ENCODE measurements at regions not wholly inside any gene's neighbourhood (a gene's known extent, or its start where the extent isn't known, plus 50 kb on each side); places are given as distances from the start of the nearest gene placed in this dataset.

DNA sequence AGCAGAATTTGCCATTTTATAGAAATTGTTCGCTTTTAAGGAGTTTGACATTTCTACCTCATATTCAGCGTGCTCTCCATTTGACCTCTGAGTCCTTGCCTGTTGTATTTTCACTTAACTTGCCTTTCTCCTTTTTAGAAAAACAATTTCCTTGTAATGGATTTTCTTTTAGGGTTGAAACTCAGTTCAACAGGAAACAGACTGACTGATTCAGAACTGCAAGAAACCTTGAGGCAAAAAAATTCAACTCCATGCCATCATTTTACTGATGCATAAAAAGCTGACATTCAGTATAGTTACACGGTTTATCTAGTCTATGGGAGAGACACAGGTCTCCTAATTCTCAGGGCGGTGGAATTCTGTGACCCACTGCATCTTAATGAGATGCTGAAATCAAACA is 59.8 kb downstream of the MRPS30 start:
- no peak for DNase-seq

DNA sequence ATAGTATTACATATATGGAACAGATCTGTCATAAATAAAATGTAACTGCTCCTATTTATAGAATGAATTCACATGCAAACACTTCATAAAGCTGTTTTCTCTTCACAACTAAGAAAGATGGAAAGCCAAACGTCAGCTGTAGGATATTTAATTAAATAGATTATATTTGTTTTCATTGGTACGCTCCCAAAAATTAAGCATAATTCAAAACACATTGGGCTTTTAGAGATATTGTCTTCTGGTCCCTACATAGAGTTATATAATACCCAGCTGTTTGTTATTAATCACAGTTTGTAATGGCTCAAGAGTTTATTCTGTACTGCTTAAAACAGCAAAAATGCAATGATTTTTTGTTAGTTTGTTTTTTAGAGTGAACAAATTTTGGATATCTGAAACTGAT is 61.2 kb downstream of the MRPS30 start:
- no peak for DNase-seq

DNA sequence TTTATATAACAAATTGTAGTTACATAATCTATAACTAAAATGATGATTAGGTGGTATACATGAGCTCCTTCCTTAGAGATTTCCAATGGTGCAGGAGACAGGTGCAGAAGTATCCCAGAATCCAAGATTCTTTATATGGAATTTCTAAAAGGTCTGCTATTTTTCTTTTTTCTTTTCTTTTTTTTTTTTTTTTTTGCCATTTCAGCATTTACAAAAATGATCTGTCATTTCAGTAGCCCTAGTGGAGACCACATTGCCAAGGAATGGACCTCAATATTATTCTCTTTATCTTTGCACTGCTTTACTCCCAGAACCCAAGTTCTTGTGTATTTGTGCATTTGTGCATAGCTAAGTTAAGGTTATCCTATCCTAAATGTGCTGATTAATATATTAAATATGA is 61.7 kb downstream of the MRPS30 start:
- DNase-seq = no peak

DNA sequence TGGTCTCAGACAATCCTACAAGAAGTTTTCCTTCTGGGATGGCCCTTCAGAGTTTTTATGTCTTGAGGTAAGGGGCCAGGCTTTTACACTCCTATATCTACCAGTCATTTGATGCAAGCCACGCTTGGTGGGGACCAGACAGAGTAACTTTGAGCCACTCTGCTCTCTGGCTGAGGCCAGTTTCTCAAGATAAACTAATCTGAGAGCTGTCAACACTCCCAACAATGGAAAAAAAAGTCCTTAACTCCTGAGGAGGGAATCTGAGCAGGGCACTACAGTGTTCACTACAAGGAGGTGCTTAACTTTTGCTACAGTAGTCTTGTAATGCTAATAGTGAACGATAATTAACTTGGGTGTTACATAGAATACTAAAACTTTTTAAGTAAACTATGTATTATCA is 62.7 kb downstream of the MRPS30 start:
- no peak for DNase-seq

DNA sequence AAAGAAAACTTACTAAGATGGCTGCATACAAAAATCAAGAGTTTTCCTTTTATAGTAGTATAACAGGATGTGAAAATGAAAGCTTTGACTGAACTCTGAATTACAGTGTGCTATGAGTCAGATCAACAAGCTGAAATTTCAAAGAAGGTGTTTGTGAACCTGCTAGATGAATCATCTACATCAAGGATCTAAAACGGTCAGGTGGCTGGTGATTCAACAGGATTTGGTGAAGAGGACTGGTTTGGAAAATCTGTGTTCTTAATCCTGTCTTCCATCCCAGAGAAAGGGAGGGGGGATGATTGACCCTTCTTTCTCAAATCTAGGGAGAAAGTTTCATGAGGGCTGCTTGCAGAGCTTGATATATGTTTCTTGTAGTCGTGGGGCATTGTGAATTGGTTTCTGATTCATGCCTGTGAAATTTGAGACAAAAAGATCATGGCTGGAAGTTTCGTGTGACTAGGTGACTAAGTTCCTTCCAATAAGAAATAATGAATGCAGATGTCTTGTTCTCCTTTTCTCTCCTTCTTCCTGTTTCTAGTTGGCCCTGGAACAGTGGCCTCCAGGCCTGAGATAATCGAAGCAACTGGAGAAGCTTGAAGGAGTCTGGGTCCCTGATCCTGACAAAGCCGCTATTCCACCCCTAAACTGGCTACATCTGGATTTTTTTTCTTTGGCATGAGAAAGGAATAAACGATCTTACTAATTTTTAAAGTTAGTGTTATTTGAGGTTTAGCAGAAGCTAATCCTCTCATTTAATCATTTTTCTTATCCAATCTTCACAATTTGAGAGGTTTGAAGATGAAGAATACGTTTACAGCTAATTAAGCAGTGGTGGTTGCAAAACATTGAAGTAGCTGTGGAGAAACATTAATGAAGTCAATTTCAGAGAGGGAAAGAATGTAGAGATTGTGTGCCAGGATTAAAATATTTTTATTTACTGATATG is 67.2 kb downstream of the MRPS30 start:
- DNase-seq = peak; percentile 31

DNA sequence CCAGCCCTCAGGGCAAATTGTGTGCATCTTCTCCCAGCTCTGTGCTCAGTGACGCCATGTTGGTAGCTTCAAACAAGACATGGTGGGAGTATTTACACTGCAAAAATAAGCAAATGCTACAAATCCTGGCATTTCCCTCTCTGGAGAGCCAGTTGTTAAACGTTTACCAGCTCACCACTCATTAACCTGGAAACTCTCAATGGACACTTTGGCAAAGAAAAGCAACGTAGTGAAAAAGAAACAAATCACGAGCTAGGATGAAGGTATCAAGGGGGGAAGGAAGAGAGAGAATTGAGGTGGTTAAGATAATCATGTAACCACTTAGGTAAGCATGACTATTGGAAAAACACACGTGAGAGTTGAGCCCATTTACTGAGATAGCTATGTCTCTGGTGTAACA is 72.5 kb downstream of the MRPS30 start:
- no peak for DNase-seq

DNA sequence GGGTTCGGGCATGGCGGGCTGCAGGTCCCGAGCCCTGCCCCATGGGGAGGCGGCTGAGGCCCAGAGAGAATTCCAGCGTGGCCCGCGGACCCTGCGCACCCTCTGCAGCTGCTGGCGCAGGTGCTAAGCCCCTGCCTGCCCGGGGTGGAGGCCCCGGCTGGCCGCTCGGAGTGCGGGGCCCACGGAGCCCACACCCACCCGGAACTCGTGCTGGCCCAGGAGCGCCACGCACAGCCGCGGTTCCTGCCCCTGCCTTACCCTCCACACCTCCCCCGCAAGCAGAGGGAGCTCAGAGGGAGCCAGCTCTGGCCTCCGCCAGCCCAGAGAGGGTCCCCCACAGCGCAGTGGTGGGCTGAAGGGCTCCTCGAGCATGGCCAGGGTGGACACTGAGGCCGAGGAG is 75.3 kb downstream of the MRPS30 start:
- DNase-seq = no peak

DNA sequence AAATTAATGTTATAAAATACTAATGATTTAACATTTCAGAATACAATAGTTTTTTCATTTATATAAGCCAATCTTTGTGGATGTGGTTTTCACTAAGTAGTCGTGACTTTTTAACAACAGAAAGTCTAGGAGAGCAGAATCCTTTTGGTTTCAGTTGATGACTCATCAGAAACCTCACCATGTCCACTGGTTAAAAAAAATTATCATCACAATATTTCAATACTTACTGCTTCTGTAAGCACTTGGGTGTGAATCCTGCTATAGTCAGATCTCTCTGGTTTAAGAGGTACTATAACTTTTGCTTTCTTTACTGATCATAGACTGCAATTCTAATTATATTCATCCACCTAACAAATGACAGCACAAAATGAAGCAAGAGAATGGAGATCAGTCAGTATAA is 77.2 kb downstream of the MRPS30 start:
- no peak for DNase-seq

DNA sequence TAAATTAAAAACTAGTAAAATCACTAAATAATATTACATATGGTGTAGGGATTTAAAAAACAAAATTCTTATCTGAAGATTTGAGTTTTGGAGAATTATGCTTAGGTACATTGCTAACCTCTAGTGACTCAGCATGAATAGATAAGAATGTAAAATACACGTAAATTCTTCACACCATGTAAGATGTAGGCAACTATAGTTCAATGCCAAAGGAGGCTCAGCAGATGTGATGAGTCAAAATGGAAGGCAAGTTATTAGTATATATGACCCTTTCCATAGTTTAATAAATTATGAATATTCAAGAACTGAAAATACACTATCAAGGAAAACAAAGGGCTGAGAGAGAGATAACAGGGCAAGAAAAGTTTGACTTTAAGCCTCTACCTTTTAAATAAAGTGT is 79.0 kb downstream of the MRPS30 start:
- DNase-seq = no peak

DNA sequence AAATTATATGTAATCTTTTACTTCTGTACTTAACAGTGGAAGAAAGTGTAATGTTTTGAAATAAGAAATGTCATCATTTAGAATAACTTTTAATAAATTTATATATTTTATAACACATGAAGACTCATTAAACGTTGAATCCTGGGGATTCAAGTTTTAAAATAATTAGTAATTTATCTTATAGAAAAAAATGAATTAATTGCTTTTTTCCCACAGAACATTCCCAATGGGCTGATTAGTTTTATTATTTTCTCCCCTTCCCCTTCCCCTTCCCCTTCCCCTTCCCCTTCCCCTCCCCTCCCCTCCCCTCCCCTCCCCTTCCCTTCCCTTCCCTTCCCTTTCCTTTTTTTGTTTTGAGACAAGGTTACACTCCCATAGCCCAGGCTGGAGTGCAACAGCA is 79.7 kb downstream of the MRPS30 start:
- no peak for DNase-seq

DNA sequence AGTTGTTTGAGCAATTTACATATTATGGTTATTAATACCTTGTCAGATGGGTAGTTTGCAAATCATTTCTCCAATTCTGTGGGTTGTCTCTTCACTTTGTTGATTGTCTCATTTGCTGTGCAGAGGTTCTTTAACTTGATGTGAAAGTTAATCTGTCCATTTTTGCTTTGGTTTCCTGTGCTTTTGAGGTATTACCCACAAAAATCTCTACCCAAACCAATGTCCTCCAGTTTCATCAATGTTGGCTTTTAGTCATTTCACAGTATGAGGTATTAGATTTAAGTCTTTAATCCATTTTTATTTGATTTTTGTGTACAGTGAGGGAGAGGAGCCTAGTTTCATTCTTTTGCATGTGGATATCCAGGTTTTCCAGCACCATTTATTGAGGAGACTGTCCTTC is 82.4 kb downstream of the MRPS30 start:
- no peak for DNase-seq

DNA sequence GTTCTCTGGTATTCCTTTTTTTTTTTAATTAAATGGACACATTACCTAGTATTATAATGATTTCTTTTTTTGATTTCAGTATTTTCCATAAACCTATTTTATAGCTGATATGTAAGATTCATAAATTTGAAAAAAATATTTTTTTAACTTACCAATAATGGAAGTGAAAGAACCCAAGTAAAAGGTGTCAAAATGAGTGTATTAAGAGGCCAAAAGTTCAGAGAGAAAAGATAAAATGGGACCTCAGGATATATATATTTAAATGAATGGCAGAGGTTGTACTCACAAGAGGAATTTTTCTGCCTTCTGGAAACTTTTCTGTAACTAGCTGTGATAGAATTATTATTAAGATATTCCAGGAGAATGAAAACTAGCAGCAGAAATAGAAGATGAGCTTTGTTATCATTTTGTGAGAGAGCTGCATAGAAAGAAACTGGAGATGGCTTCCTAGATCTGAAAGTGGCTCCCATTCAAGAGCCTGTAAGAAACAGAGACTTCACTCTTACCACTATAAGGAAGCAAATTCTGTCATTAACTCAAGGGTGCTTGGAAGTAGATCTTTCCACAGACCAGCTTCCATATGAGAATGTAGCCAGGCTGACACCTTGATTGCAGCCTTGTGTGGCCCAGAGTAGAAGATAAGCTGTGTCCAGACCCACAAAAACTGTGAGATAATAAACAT is 91.7 kb downstream of the MRPS30 start:
- DNase-seq = no peak

DNA sequence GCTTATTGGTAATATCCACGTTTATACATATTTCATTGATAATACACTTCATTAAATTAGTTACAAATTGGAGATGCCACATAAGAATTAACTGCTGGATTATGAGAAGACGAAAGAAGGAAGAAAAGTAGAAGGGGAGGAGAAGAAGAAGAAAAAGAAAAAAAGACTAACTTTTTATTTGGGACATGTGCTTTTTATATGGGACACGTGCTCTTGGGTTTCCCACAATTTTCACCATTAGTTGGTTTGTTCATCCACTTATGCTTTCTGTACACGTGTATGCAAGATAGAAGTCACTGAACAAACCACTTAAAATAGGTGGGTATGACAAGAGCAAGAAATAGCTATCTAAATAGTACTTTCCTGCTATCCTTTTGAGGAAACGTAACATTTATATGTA is 98.6 kb downstream of the MRPS30 start:
- no peak for DNase-seq

DNA sequence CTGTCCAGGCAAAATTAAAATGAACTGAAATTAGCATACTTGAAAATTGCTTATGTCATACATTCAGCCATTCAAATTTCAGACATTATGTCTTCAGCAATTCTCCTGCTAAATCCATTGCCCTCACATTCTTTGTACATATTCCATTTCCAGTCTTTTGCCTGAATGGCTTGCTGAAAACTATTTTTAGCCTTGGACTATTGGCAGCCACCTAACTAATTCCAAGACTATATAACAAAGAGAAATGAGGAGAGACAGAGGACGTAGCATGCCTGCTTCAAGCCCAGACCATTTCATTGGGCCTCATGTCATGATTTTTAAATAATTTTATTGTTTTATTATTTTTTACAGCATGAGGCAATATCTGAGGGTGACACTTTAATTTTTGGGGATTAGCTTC is 100.3 kb downstream of the MRPS30 start:
- no peak for DNase-seq

DNA sequence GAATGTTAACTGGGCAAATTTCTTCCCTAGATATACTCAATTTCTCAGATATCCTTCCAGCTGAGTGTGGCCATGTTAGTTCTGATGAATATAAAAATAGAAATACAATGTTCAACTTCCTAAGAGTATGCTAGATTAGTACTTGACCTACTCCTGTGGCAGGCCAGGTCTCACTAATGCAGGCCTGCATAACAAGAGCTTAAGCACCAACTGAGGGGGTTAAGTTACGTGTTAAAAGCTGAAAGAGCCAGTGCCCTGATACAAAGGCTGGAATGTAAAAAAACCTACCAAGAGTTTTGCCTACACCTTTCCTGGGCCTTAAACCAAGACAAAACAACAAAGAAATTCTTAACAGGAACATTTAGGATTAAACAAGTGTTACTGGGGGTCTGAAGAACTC is 102.8 kb downstream of the MRPS30 start:
- no peak for DNase-seq

DNA sequence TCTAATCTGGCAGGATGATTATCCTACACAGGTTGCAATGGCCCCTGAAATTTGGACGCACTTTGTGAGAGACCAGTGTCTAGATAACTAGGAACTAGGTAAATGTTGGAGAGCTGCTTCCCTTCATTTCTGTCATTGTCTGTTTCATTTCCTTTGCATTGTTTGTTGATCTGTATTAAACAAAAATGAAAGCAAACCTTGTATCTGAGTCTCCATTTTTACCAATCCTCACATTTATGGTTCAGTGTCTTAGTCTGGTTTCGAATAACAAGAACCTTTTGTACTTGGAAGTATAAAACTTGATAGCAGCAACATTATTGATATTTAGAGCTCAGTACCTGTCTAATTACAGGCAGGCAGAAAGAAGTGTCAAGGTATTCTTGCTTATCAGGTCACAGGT is 105.5 kb downstream of the MRPS30 start:
- no peak for DNase-seq

DNA sequence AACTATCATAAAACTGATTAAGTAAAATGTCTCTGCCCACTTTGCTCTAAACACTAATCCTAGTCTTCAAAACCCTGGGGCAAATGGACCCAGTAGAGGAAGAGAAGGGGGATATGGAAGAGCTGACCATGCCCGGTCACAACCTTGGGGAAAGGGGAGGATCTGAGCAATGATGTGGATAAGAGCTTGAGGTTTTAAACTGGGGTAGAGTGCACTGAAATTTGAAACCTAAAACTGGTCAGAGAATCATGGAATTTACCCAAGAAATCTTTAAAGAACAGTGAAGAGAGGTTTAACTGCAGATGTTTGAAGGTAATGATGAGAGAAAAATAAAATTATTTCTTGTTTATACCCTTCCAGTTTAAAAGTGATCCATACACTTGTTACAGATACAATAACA is 110.8 kb downstream of the MRPS30 start:
- DNase-seq = no peak

DNA sequence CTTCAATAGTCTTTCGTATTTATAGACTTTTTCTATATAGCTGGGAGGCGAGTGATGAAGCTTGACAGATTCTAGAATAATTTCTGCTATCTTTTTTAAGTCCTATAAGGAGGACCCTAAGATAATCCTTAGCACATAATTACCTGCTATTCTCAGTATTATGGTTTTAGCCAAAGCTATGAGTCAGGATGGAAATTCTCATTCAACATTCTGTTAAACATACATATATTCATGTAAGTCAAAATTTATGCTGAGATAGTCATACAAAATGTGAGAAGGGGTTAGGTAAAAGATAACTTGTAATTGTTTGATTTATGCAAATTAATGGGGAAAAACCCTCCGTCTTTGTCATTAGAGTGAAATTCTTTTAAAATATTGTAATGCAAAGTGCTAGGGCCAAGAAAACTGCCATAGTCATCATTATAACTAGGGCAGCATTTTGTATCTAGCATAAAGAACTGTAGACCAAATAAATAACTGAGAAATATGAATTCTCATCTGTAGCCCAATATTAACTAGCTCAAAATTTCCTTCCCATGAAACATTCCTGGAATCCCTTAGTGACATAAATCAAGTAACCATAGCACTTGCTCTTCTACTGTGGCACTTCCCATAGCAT is 118.5 kb downstream of the MRPS30 start:
- DNase-seq = no peak

DNA sequence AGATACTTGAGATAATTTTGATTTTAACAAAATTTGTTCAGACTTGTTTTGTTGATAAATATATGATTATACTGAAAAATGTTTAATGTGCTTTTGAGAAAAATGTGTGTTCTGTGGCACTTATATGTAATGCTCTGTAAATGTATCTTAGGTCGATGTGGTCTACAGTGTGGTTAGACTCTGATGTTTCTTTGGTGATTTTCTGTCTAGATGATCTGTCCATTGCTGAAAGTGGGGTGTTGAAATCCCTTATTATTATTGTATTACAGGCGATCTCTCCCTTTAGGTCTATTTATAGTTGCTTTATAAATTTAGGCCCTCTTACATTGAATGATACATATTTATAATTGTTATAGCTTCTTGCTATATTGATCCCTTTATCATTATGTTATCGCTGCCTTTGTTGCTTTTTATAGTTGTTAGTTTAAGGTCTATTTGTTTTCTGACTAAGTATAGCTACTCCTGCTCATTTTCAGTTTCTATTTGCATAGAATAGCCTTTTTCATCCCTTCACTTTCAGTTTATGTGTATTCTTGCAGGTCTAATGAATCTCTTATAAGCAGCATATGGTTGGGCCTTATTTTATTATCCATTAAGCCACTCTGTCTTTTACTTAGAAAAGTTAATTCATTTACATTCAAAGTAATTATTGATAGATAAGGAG is 124.3 kb downstream of the MRPS30 start:
- no peak for DNase-seq

DNA sequence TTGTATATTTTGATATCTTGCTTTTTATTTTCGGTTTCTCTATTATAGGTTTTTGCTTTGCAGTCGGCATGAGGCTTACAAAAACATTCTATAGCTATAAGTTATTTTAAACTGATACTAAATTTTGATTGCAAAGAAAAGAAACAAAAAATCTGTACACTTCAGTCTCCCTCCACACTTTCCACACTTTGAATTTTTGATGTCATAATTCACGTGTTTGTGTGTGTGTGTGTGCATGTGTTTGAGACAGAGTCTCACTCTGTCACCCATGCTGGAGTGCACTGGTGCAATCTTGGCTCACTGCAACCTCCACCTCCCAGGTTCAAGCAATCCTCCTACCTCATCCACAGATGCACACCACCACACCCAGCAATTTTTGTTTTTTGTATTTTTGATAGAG is 124.9 kb downstream of the MRPS30 start:
- DNase-seq = no peak

DNA sequence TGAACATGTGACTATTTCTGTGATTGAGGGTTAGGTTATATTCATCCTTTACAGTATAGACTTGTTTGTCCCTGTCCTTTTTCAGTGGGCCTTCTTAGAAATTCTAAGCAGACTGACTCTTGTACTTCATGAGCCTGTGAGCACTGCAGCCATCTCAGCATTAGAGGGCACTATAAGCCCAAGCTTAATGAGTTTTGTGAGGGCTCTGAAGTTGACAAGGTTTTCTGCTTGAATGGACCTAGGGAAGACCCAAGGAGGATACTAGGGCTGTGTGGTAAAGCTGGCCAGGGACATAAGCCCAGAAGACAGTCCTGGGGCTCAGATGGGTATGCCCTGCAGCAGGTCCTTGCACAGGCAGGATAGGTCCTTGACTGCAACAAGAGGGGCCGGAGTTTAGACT is 126.5 kb downstream of the MRPS30 start:
- DNase-seq = peak; percentile 44

DNA sequence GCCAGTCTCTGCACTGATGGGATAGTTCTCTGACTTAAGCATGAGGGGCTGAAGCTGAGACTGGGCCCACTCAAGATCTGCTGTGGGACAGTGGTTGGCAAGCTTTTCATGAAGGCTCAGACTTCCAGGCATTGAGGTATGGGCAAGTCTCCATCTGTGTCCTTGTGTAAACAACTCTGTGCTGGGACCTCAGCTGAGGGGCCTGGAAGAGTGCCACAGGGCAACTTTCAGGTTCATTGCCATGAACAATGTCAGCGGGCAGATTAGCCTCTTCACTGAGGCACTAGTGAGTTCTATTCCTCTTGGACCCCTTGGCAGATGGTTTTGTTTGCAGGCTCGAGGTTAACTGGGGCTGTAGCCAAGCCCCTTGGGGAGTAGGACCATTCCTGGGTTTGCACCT is 127.1 kb downstream of the MRPS30 start:
- no peak for DNase-seq

DNA sequence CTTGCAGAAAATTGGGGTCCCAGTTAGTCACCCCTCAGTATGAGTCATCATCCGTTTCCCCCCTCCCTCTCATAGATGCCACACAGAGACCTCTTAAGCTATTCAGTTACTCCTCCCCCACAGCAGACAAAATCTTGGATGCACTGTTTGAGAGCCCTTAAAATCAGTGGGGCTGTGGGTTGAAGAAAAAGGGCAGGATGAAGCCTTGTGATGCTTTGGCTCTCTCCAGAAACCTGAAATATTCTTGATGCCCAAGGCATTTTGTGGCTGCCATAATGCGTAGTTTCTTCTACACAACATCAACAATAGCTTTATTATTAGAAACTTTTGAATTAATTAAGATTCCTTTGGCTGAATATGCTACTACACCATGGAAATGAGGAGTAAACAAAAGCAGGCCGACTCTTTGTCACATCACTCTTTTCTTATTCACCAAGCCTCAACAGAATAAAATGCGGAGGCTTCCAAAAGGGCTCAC is 133.8 kb downstream of the MRPS30 start:
- no peak for DNase-seq

Measured in fibroblast of skin of right quadriceps (primary cell).